M059J (cell line): ENCODE measurements at regions not wholly inside any gene's neighbourhood (a gene's known extent, or its start where the extent isn't known, plus 50 kb on each side); places are given as distances from the start of the nearest gene placed in this dataset.
"Not testable (repeated sequence)": the region's sequence is repeated elsewhere in the genome, so short reads cannot be mapped to it uniquely, and the experiment has no call there.

Experiments
- DNase-seq: peaks from one replicate; pipeline ENCODE4 v3.0.0-alpha.2; 2012; ENCODE audit warnings: low read depth

DNA sequence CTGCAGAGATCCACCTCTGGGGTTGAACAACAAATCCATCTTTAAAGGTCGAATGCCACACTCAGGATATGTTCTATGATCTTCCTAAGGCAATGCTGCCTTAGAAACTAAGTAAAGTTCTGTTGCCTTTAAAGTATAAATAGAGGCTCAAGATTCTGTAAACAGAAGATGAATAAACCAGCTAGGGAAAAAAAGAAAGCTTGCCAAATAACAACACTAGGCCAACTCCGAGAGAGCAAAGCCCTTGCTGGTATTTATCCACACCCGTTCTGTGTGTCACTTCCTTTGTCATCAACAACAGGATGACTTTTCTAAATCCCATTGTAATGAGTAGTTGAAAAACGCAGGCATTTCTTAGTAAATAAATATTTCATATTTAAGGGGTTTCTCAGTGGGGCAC, 330.0 kb upstream of the GLI3 start:
- DNase-seq = peak; percentile 55

DNA sequence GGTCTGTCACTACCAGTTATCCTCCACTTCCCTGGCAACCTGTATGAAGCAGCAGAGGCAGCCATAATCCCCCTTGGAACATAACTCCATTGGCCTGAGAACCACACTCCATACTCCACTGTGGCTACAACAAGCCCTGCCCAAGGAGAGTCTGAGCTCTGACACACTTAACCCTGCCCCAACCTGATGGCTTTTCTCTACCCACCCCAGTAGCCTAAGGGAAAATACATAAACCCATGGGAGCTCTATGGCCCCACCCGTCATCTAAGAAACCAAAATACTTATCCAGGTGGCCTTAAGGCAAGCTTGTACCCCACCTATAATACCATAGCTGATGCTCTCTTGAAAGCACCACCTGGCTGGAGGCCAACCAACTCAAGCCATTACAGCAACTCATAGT, 324.8 kb upstream of the GLI3 start:
- no peak for DNase-seq

DNA sequence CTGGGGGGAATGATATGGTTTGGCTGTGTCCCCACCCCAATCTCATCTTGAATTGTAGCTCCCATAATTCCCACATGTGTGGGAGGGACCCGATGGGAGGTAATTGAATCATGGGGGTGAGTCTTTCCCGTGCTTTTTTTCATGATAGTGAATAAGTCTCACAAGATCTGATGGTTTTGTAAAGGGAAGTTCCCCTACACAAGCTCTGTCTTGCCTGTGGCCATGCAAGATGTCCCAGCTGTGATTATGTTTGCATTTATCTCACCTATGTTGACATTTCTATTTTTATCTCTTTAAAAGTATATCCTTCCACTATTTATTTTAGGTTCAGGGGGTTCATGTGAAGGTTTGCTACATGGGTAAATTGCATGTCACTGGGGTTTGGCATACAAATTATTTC, 323.9 kb upstream of the GLI3 start:
- DNase-seq = no peak

DNA sequence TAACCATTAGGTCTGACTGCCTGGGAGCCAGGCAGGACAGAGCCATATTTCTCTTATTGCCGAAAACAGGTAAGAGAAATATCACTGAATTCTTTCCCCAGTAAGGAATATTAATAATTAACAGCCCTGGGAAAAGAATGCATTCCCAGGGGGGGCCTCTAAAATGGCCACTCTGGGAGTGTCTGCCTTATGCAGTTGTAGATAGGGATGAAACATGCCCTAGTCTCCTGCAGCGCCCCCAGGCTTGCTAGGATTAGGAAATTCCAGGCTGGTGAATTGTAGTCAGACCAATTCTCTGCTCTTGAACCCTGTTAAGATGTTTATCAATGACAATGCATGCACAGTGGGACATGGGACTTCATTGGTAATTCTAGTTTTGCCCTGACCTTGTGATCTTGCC, 317.9 kb upstream of the GLI3 start:
- not testable (repeated sequence) for DNase-seq

DNA sequence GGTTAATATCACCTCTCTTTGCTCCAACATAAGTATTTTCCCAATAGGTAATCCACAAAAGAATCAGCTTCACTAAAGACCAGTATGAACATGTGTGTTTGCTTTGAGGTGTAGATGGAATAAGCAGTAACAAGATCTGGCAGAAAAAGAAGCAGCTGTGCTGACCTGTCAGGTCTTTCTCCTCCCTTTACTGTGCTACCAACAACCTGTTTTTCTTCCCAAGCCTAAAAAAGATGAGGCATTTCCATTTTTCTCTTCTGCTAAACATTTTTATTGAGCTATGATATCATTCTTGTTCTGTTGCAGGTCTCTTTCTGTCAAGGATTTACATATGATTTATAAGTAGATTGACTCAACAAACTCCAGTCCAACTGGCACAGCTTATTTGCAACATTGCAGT, 315.2 kb upstream of the GLI3 start:
- no peak for DNase-seq

DNA sequence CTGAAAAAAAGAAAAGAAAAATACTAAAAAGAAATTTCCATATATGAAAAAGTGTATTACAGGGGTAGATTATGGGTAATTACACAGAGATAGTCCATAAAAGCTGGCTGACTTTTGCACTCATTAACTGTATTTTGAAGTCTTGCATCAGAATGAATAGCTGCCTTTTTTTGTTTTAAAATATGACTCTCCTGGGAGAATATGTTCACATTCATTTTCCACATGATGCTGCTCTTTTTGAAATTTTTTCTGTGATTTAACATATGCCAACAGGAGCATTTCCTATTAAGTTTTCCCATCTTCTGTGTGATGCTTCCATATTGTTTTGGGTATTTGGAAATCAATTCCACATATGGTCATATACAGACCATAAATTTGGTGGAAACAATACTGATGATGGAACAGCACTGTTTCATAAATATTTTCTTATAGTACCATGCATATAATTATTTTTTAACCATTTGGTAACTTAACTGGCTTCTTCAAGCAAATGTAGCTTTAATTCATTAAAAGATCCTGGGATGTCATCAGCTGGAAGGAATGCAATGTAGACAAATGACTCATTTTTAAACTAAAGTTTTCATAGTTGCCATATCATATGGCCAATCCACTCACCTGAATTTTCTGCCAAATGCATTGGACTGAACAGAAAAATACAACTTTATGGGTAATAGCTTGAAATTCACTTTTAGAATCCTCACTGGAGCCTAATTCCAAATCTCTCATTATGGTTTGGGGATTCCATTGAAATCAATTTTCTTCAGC, 313.9 kb upstream of the GLI3 start:
- DNase-seq = peak; percentile 10

DNA sequence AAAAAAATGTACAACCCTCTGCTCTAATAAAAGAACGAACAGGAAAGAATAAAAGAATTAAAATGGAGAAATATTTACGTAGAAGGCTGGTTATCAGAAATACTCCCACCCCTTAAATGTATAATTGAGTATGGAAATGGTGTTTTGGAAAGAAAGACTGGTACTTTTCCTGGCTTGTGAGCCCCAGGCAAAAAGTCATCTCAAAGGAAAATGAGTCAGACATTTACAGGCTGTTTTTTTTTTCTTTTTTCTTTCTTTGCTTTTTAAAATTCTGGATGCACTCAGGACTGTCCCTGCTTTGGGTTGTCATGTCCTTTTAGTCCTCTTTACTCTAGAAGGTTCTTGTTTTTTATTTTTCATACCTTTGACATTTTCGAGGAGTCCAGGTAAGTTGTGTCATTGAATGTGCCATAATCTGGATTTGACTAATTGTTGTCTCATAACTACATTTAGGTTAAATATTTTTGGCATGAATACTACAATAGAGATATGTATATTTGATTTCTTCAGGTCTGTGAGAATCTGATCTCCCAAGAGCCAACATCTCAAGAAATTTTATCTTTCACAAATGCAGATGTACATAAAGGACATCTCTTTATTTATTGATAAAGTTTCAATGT, 313.0 kb upstream of the GLI3 start:
- DNase-seq = peak; percentile 73

DNA sequence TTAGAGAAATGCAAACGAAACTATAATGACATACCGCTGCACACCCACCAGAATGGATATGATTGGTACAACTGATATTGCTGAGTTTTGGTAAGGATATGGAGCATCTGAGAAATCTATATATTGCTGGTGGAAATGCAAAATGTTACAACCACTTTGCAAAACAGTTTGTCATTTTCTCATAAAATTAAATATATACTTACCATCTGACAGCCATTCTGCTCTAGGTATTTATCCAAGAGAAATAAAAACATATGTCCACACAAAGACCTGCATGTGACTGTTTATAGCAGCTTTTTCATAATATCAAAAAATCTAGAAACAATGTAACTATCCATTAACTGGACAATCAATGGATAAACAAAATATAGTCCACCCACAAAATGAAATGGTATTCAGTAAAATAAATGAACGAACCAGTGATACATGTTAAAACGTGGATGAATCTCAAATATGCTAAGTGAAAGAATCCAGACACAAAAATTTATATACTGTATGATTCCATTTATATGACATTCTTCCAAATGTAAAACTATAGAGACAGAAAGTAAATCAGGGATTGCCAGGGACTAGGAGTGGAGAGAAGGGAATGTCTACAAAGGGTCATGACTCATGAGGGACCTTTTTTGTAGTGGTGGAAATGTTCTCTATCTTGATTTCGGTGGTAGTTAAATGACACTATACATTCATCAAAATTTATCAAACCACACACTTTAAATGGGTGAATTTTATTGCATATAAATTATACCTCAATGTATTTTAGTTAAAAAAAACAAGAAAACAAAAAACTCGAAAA, 312.0 kb upstream of the GLI3 start:
- DNase-seq = peak; percentile 61

DNA sequence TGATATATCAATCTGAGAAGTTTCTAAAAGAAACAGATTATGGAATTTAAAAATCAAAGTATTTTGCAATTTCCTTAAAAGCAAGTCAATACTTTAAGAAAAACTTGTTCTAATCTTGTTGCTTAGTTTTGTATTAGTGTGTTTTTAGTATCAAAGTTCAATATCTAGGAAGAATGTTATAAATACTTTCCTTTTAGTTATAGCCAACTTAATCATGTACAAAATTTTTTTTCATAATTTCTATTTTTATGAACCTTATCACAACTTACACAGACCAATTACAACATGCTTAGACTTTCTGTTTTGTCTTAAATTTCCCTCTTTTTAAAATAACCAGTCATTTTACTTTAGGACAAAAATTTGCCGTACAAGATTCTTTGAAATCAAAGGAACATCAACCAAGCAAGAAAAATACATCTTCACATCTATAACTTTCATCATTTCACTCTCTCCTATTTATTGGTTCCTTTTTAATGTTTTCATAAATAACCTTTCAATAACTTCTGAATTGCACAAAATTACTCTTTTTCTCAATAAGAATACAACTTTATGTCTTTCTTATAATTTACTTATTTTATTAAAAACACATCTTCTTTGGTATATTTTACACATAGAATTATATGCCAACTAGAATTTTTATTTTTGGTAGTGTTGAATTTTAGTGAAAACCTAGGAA, 308.2 kb upstream of the GLI3 start:
- no peak for DNase-seq

DNA sequence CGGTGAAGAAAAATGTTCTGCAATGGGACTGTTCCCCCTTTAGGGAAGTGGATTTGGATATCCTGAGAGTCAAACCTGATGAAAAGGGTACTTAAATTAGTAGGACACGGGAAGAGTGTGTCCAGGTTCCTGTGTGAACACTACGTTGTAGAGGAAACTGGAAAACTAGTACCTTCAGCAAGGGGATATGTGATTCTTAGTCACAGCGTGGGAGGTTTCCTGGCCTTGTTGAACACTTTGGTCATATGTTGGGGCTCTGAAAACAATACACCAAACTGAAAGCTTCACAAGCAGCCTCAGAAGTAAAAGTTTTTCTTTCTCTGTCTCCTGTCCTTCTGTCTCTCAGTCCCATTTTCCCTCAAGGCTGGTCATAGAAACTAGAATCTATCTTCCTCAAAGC, 306.9 kb upstream of the GLI3 start:
- DNase-seq = no peak

DNA sequence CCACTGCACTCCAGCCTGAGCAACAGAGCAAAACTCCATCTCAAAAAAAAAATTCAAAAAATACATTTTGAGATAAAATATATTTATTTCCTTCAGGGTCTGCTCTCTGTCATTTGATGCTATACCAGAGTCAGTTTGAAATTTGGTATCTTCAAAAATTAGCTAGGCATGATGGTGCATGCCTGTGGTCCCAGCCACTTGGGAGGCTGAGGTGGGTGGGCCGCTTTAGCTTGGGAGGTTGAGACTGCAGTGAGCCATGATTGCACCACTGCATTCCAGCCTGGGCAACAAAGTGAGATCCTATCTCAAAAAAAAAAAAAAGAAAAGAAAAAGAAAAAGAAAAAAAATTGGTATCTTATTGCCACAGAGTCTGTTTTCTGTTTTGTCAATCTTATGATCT, 305.4 kb upstream of the GLI3 start:
- DNase-seq = not testable (repeated sequence)

DNA sequence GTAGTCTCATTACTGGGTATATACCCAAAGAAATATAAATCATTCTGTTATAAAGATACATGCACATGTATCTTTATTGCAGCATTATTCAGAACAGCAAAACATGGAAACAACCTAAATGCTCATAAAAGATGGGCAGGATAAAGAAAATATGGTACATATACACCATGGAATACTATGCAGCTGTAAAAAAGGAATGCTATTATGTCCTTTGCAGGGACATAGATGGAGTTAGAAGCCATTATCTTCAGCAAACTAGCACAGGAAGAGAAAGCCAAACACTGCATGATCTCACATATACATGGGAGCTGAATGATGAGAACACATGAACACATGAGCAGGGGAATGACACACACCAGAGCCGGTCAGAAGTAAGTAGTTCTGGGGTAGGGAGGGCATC, 297.4 kb upstream of the GLI3 start:
- no peak for DNase-seq

DNA sequence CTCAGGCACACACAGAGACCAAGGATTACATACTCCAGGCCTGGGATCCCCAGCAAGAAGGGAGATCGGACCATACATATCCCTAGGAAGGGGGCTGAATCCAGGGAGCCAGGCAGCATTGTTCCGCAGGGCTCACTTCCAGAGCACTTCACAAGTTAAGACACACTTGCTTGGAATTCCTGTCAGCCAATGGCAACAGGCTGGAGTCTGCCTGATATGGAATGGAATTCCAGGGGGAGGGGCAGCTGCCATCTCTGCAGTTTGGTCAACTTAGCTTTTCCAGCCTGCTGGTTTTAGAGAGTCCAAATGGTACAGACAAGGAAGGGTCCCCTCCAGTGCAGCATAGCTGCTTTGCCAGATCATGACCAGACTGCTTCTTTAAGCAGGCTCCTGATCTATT, 290.0 kb upstream of the GLI3 start:
- no peak for DNase-seq

DNA sequence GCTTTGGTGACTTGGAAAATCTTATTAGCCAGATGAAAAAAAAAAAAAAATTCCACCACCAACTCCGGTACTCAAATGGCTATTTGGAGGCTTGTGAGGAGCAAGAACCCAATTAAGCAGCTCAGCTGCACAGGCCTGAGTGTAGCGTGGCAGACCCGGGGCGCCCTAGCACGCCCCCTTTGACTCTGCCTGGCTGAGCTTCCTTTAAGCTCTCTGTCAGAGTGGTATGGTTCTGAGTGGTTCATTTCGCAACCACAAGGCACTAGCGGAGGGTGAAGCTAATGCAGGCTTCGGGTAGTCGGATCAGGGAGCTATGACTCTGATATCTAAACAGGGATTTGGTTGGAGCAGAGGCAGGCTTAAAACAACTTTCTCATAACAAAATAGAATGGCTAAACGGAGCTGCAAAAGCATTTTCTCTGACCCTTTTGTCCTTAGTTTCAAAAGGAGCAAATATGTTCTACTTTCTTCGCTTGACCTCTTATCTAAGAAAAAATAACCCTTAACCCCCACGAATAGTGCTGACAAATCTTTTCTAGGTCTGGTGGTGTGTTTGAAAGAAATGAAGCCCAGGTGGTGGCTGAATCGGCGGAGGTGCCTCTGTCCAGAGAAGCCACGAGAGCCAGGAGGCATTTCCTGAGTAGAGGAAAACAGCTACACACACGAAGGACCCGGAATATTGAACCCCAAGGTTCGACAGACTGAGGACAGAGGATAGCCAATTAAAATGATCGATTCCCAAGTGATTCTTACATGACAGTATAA, 285.4 kb upstream of the GLI3 start:
- peak; percentile 40 for DNase-seq

DNA sequence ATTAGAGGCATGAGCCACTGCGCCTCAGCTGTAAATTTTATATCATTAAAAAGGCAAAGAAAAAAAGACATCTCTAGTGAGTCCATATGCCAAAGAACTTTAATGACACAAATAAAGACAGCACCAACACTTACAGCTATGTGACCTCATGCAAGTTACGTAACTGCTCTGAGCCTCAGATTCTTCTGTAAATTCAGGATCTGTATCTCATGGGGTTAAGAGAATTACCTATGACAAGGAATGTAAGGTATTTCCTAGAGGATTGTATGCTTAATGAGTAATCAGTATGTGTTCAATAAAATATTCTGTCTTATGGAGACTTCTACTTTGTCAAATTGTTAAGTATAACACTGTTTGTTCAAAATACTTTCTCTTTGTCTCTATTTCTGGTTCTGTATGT, 274.0 kb upstream of the GLI3 start:
- DNase-seq = peak; percentile 22

DNA sequence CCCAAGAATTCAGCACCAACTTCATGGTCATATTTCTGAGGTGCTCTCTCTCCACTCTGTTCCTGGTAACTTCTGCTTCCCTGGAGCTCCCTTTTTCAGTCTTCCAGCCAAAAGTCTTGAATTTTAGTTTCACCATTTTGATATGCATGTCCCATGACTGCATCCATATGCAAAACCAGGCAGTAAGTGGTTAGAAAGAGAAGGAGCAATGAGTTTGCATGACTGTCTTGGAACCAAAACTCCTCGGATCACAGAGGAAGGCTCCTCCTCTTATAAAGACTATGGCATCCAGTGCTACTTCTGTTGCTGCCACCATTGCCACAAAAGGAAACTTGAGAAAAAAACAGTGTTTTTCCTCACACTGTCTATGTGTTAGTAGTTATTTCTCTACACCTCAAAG, 269.1 kb upstream of the GLI3 start:
- no peak for DNase-seq

DNA sequence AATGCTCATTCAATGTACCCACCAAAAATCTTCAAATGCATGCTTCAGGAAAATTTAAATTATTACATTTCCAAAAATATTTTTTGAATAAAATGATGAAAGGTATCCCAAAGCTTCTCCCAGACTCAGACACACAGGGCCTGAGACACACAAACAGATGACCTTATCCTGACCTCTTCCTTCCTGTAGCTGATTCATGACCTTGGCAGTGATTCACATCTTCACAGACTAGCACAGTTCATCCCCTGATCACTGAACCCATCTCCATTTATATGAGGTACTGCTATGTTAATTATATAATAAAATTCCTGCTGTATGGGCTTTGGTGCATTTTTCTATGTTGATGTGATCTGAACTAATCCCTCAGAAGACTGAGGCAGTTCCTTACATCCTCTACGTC, 265.0 kb upstream of the GLI3 start:
- DNase-seq = peak; percentile 87

DNA sequence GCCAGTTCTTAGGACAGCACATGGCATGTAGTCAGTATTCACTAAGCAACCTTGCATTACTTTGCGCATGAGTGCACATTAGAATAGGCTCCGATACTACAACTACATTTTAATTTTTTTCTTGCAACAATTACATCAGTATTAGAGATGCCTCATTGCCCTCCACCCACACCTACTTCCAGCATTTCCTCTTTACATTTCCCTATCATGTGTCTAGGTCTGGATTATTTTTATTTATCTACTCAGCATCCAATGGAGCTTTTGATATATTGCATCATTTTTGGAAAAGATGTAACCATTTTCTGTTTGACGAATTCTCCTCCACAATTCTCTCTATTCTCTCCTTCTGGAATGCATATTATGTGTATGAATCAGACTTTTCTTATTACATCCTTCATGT, 258.2 kb upstream of the GLI3 start:
- peak; percentile 53 for DNase-seq

DNA sequence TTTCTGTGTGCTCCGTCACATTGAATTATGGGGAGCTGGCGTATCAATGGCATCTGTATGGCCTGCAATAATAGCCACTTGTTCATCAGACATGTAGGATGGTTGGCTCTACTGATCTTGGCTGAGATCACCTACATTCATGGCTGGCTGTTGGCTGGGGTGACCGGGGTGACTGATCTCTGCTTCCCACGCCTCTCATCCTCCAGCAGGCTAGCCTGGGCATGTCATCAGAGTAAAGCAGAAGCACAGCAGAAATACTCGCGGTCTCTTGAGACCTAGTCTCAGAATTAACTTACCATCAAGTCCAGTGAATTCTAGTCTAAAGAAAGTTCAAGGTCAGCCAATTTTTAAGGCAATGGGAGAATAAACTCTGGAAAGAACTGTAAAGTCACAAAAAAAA, 257.7 kb upstream of the GLI3 start:
- peak; percentile 34 for DNase-seq

DNA sequence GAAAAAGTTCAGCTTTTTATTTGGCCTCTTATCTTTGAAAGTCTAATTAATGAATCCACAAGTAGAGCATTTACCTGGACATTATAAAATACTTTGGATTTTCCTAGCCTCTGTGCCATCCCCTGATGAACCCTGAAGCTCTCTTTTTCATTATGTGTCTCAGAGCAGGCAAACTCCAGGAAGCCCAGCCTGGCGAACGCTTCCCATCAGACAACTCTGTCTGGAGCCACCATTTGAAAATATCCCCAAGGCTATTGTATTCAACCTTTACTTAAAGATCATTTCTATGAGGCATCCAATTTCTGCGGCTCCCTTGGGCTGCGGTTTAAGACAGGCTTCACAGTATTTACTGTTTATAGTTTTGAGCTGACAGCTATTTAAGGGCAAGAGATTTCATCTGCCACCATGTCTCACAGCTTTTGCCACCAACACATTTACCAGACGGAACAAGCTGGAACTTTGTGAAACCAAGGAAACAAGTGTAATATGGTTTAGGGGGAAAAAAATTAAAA, 257.2 kb upstream of the GLI3 start:
- peak; percentile 81 for DNase-seq

DNA sequence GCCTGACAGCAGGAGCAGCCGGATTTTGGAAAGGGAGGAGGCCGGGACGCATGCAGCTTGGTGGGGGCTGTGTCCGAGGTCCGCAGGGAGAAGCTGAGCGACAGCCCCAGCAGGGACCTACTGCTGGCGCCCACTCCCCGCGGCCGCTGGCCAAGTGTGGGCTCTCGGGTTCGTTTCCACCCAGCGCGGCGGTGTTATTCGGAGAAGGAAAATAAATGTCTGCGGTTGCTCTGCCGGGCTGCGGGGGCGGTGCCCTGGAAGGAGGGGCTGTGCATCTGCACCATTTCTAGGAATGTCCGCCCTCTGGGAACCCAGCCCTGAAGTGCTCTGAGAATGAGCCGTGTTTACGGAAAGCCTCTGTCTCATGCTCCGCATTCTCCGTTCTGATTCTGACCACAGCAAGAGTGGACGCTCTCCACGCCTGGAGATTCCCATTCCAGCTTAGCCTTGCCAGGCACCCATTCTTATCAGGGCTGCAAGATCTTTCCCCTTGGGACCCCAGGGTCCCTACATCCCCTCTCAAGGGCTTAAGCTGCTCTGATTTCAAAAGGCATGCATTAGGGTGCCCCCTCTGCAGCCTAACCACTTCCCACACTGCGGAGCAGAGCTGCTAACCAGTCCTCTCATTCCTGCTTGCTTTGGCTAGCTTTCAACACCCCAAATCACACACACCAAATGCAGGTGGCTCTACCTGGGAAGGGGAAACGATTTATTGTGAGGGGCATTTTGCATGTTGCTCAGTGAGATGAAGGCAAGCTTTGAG, 256.6 kb upstream of the GLI3 start:
- DNase-seq = peak; percentile 85
